ENCODE measurements at regions not wholly inside any gene's neighbourhood (a gene's known extent, or its start where the extent isn't known, plus 50 kb on each side); places are given as distances from the start of the nearest gene placed in this dataset.

DNA sequence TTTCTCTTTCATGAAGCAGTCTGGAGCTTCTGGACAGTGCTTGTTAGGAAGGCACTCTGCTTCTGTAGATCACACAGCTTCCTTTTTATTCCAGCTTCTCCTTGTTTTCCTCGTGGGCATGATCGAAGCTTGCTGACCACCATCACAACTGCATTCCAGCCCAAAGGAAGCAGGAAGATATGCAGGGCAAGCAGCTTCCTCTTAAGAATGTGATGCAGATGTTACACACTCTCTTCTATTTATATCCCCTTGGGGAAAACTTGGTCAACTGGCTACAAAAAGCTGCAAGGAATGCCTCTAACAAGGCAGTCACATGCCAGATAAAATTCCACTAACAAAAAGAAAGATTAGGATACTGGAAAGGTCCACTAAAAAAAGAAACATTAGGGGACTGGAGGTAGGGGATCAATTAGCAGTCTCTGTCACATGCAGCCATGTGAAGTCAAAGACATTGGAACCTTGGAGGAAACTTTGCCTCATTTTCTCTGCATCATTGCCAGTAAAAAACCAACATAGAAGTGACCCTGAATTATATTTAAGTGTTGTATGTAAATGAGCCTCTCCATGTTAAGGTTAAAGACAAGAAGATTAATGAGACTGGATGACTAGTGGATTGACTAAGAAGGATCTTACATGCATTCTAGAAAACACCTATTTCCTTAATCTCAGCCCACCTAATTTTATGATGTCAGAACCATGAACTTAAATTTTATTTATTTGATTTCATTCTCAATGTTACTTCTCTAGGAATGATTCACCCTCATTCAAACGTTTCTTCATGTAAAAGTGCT lies 98.3 kb downstream of the NAB1 start:
- Histone ChIP-seq H3K4me1 (ENCODE audit: control insufficient read depth, insufficient read depth, low read length) (no peaks in the 10 kb centered on the region), H3K4me3 (ENCODE audit: low read depth, low read length) (no peak overlapping the region), H3K36me3 (ENCODE audit: control insufficient read depth in 2 of 2, insufficient read depth in 1 of 2, low read length in 2 of 2) (no peaks in the 10 kb centered on the region), H3K9me3 (ENCODE audit: control insufficient read depth, insufficient read depth, low read depth, low read length) (no peaks in the 10 kb centered on the region), H3K27ac (ENCODE audit: extremely low read depth, low read depth, low read length) (no peak overlapping the region)
- TF ChIP-seq ZNF214 (tag by site-specific recombination; IDR thresholded peaks at IDR 0.05; ENCODE audit: borderline replicate concordance) (no peak), ZNF155 (tag by site-specific recombination; IDR thresholded peaks at IDR 0.05) (no peak), ZNF701 (tag by site-specific recombination; IDR thresholded peaks at IDR 0.05) (no peak), OVOL3 (tag by site-specific recombination; IDR thresholded peaks at IDR 0.05) (no peak), ZNF658 (tag by site-specific recombination; IDR thresholded peaks at IDR 0.05) (no peak), ZNF391 (tag by site-specific recombination; IDR thresholded peaks at IDR 0.05; ENCODE audit: borderline replicate concordance, low read depth) (no peak), TRIM28 (IDR thresholded peaks at IDR 0.05; ENCODE audit: borderline replicate concordance, low read length) (no peak), ZNF311 (tag by site-specific recombination; IDR thresholded peaks at IDR 0.05; ENCODE audit: borderline replicate concordance) (no peak), MZF1 (tag by site-specific recombination; IDR thresholded peaks at IDR 0.05; ENCODE audit: borderline replicate concordance) (no peak), FEZF1 (tag by site-specific recombination; IDR thresholded peaks at IDR 0.05) (no peak)
- CTCF ChIA-PET: no interaction called here
- POLR2A ChIA-PET: no interaction called here

DNA sequence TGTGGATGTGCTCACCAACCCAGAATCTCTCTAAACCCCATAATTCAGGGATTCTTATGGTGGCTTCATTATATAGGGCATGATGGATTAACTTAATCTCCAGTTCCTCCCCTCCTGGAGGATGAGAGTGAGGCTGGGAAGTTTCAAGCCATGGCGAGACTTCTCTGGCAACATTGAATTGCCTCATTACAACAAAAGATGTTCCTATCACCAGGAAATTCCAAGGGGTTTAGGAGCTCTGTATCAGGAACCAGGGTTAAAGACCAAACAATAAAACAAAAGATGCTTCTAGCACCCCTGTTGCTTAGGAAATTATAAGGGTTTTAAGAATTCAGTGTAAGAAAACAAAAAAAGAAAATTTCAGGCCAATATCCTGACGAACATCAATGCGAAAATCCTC lies 100.1 kb downstream of the NAB1 start:
- POLR2A ChIA-PET: no interaction called here
- TF ChIP-seq ZNF24 (tag by site-specific recombination; IDR thresholded peaks at IDR 0.05) (no peak), ELK4 (IDR thresholded peaks at IDR 0.05; ENCODE audit: borderline replicate concordance, low read depth, low read length) (no peak), ZNF561 (tag by site-specific recombination; IDR thresholded peaks at IDR 0.05; ENCODE audit: borderline replicate concordance) (no peak), ZNF23 (tag by site-specific recombination; IDR thresholded peaks at IDR 0.05; ENCODE audit: borderline replicate concordance) (no peak), HOXC10 (CRISPR knock-in tag; IDR thresholded peaks at IDR 0.05) (no peak), ZNF114 (tag by site-specific recombination; IDR thresholded peaks at IDR 0.05) (no peak), ZFP41 (tag by site-specific recombination; IDR thresholded peaks at IDR 0.05; ENCODE audit: borderline replicate concordance) (no peak), ZNF514 (tag by site-specific recombination; IDR thresholded peaks at IDR 0.05) (no peak), ZXDB (tag by site-specific recombination; IDR thresholded peaks at IDR 0.05) (no peak), ZNF274 (IDR thresholded peaks at IDR 0.05; ENCODE audit: low read length) (no peak), ZNF274 (tag by site-specific recombination; IDR thresholded peaks at IDR 0.05; ENCODE audit: borderline replicate concordance) (no peak), ZNF580 (tag by site-specific recombination; IDR thresholded peaks at IDR 0.05) (no peak), EGR2 (tag by site-specific recombination; IDR thresholded peaks at IDR 0.05; ENCODE audit: low read depth) (no peak), ZNF747 (tag by site-specific recombination; IDR thresholded peaks at IDR 0.05) (no peak), ZNF302 (tag by site-specific recombination; IDR thresholded peaks at IDR 0.05; ENCODE audit: low read depth) (no peak), ZNF48 (tag by site-specific recombination; IDR thresholded peaks at IDR 0.05) (no peak)
- TF ChIP-seq, protein P1, sequence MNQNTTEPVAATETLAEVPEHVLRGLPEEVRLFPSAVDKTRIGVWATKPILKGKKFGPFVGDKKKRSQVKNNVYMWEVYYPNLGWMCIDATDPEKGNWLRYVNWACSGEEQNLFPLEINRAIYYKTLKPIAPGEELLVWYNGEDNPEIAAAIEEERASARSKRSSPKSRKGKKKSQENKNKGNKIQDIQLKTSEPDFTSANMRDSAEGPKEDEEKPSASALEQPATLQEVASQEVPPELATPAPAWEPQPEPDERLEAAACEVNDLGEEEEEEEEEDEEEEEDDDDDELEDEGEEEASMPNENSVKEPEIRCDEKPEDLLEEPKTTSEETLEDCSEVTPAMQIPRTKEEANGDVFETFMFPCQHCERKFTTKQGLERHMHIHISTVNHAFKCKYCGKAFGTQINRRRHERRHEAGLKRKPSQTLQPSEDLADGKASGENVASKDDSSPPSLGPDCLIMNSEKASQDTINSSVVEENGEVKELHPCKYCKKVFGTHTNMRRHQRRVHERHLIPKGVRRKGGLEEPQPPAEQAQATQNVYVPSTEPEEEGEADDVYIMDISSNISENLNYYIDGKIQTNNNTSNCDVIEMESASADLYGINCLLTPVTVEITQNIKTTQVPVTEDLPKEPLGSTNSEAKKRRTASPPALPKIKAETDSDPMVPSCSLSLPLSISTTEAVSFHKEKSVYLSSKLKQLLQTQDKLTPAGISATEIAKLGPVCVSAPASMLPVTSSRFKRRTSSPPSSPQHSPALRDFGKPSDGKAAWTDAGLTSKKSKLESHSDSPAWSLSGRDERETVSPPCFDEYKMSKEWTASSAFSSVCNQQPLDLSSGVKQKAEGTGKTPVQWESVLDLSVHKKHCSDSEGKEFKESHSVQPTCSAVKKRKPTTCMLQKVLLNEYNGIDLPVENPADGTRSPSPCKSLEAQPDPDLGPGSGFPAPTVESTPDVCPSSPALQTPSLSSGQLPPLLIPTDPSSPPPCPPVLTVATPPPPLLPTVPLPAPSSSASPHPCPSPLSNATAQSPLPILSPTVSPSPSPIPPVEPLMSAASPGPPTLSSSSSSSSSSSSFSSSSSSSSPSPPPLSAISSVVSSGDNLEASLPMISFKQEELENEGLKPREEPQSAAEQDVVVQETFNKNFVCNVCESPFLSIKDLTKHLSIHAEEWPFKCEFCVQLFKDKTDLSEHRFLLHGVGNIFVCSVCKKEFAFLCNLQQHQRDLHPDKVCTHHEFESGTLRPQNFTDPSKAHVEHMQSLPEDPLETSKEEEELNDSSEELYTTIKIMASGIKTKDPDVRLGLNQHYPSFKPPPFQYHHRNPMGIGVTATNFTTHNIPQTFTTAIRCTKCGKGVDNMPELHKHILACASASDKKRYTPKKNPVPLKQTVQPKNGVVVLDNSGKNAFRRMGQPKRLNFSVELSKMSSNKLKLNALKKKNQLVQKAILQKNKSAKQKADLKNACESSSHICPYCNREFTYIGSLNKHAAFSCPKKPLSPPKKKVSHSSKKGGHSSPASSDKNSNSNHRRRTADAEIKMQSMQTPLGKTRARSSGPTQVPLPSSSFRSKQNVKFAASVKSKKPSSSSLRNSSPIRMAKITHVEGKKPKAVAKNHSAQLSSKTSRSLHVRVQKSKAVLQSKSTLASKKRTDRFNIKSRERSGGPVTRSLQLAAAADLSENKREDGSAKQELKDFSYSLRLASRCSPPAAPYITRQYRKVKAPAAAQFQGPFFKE (tag by site-specific recombination; IDR thresholded peaks at IDR 0.05; ENCODE audit: borderline replicate concordance): no peak
- TF ChIP-seq, protein P2, sequence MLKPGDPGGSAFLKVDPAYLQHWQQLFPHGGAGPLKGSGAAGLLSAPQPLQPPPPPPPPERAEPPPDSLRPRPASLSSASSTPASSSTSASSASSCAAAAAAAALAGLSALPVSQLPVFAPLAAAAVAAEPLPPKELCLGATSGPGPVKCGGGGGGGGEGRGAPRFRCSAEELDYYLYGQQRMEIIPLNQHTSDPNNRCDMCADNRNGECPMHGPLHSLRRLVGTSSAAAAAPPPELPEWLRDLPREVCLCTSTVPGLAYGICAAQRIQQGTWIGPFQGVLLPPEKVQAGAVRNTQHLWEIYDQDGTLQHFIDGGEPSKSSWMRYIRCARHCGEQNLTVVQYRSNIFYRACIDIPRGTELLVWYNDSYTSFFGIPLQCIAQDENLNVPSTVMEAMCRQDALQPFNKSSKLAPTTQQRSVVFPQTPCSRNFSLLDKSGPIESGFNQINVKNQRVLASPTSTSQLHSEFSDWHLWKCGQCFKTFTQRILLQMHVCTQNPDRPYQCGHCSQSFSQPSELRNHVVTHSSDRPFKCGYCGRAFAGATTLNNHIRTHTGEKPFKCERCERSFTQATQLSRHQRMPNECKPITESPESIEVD (tag by site-specific recombination; IDR thresholded peaks at IDR 0.05): no peak

More for the DNA sequence above, 100.1 kb downstream of the NAB1 start:
- Histone ChIP-seq H3K4me1 (ENCODE audit: control insufficient read depth, insufficient read depth, low read length) (no peaks in the 10 kb centered on the region), H3K4me3 (ENCODE audit: low read depth, low read length) (no peak overlapping the region), H3K36me3 (ENCODE audit: control insufficient read depth in 2 of 2, insufficient read depth in 1 of 2, low read length in 2 of 2) (no peaks in the 10 kb centered on the region), H3K27ac (ENCODE audit: extremely low read depth, low read depth, low read length) (no peak overlapping the region), H3K9me3 (ENCODE audit: control insufficient read depth, insufficient read depth, low read depth, low read length) (no peaks in the 10 kb centered on the region)
- CTCF ChIA-PET: interaction anchor here (1.4 kb wide), 1 partner anchor 10 kb away, joined by 3 read pairs; no protein-coding TSS in a partner anchor
